WERI-Rb-1 (cell line): ENCODE measurements at regions not wholly inside any gene's neighbourhood (a gene's known extent, or its start where the extent isn't known, plus 50 kb on each side); places are given as distances from the start of the nearest gene placed in this dataset.

Source experiments
- DNase-seq: peaks from one replicate; pipeline ENCODE4 v3.0.0-alpha.2; 2020
- H3K27ac ChIP-seq: fragments of 250-450 bp; sonication (Bioruptor Pico); 2 replicates; pipeline ENCODE4 v1.5.1; 2020; ENCODE audit warnings: mild to moderate bottlenecking, moderate library complexity
- H3K27me3 ChIP-seq: fragments of 250-450 bp; sonication (Bioruptor Pico); 2 replicates; pipeline ENCODE4 v1.5.1; 2021; ENCODE audit warnings: mild to moderate bottlenecking, low read depth, moderate library complexity; ENCODE audit not compliant: insufficient read depth, severe bottlenecking
- H3K36me3 ChIP-seq: fragments of 250-450 bp; sonication (Bioruptor Pico); 2 replicates; pipeline ENCODE4 v1.5.1; 2020; ENCODE audit warnings: mild to moderate bottlenecking, moderate library complexity
- H3K4me3 ChIP-seq: 2 replicates; pipeline ENCODE4 v1.5.1; 2011; ENCODE audit warnings: low read depth, mild to moderate bottlenecking, control low read depth, low read length
- H3K9me3 ChIP-seq: fragments of 250-450 bp; sonication (Bioruptor Pico); 2 replicates; pipeline ENCODE4 v1.5.1; 2021; ENCODE audit warnings: mild to moderate bottlenecking, moderate library complexity; ENCODE audit not compliant: severe bottlenecking
- CTCF ChIP-seq: IDR thresholded peaks from 2 replicates; pipeline ENCODE4 v1.5.1; 2011; ENCODE audit warnings: low read depth, mild to moderate bottlenecking, control low read depth, inconsistent platforms, low read length

DNA sequence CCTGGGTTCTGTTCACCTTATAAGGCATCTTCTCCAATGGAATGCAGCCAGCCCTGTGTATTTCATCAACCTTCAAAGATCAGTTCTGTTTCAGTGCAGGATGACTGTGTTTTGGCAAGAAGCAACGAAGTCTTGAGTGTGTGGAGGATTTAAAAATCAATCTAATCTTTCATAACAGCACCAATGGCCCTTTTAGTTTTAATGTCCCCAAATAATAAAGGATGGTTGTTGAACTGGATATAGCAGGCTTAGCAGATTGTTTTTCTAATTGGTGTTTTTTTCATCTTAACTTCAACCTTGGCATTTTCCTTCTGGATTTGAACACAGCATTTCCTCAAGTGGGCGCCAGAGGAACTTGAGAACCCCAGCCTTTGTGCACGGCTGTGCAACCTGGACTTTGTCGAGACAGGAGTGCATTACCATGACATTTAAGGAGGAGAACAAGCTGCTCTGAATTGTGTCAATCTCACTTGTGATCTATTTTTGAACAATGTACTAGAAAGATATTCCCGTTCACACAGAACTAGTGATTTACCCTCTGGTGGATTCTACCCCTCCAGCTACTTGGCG, 313.3 kb upstream of the AKR1E2 start:
- DNase-seq: peak; percentile 27
- peak; percentile 48; the same call in 1 of the 2 replicates for TF ChIP-seq CTCF
- no peaks in the 10 kb centered on the region for H3K36me3 ChIP-seq

DNA sequence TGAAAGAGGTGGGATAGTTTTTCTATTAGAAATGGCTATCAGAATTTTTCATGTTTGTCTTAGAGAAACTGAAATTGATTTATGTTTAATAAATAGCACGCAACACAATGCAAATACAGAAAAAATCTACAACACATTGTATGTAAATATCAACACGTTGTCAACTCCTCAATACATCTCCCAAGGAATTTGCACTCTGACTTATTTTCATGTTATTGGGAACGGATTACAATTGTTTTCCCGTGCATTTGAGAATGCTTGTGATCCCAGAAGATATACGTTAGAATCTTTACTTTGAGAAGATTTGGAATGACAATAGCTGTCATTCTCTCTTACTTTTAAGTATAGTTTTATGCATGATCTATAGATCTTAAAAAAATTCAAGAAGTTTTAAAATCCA, 313.8 kb upstream of the AKR1E2 start:
- DNase-seq: no peak
- Histone ChIP-seq H3K4me3 (no peak overlapping the region), H3K27ac (no peak overlapping the region), H3K9me3 (no peaks in the 10 kb centered on the region), H3K36me3 (no peaks in the 10 kb centered on the region), H3K27me3 (no peaks in the 10 kb centered on the region)
- no peak for TF ChIP-seq CTCF

More for the DNA sequence above, 313.3 kb upstream of the AKR1E2 start:
- H3K4me3 ChIP-seq: no peak overlapping the region
- H3K27me3 ChIP-seq: no peaks in the 10 kb centered on the region
- no peak overlapping the region for H3K27ac ChIP-seq
- H3K9me3 ChIP-seq: no peaks in the 10 kb centered on the region

DNA sequence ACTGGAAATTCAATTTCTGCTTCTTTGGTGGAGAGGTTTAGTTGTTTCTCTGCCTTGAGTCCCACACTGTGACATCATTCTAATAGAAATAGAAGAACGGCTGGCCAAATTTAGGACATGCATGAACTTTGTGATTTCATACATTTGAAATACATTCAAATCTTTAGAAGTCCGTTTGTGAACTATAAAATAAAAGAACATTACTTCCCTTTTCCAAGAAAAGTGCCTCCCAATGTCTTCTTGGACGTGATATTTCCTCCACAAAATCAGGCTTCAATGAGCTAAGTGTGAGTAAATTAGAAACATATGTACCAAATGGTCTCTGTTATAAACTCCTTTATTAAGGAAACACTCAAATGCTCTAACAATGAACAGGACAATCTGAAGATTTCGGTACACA, 314.5 kb upstream of the AKR1E2 start:
- H3K27ac ChIP-seq: no peak overlapping the region
- H3K27me3 ChIP-seq: no peaks in the 10 kb centered on the region
- no peak for TF ChIP-seq CTCF
- no peak overlapping the region for H3K4me3 ChIP-seq
- H3K9me3 ChIP-seq: no peaks in the 10 kb centered on the region
- no peak for DNase-seq
- no peaks in the 10 kb centered on the region for H3K36me3 ChIP-seq

DNA sequence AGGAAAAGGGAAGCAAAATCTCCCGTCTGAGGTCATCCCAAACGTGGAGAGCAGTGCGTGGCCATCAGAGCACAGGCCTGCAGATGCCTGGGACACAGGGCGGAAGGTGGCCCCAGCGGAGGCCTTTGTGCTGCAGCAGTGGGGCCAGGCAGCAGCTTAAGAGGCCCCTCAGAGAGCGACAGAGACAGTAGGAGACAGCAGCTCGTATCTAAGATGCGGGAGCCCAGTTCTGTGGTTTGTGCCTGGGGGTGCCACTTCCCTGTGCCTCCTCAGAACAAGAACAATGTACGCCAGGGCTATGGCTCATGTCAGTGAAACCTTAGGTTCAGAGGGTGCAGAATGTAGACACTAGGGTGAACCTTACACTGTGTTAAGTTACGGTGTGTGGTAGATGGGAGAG, 316.6 kb upstream of the AKR1E2 start:
- Histone ChIP-seq H3K4me3 (no peak overlapping the region), H3K27ac (no peak overlapping the region), H3K27me3 (no peaks in the 10 kb centered on the region), H3K9me3 (no peaks in the 10 kb centered on the region), H3K36me3 (no peaks in the 10 kb centered on the region)
- DNase-seq: no peak
- no peak for TF ChIP-seq CTCF

- no peak for DNase-seq
- H3K9me3 ChIP-seq: no peaks in the 10 kb centered on the region
- no peak overlapping the region for H3K27ac ChIP-seq
- H3K4me3 ChIP-seq: no peak overlapping the region
- no peaks in the 10 kb centered on the region for H3K27me3 ChIP-seq
- TF ChIP-seq CTCF: no peak
- no peaks in the 10 kb centered on the region for H3K36me3 ChIP-seq
Observed at GRCh38 chr10:4506095-4506494, 319.9 kb upstream of the AKR1E2 start.

DNA sequence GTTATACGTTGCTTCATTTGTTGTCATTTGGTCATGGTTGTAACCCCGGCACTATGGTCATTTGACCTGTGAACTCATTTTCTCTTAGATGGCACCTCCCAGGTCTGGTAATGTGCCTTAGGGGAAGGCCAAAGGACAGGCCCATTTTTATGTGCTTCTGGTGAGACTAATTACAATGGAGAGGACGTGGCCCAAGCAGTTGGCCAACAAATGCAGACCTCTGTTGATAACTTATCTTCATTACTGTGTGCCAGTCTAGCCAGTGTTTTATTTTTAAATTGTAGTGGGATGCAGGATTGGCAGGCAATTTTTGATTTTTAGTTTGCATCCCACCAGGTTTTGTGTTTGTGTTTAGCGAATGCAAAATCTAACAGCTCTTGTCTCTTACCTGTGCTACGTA, 321.5 kb upstream of the AKR1E2 start:
- Histone ChIP-seq H3K4me3 (no peak overlapping the region), H3K36me3 (no peaks in the 10 kb centered on the region), H3K27ac (no peak overlapping the region), H3K9me3 (no peaks in the 10 kb centered on the region), H3K27me3 (no peaks in the 10 kb centered on the region)
- no peak for DNase-seq
- TF ChIP-seq CTCF: no peak
